ENCODE measurements at regions not wholly inside any gene's neighbourhood (a gene's known extent, or its start where the extent isn't known, plus 50 kb on each side); places are given as distances from the start of the nearest gene placed in this dataset.

DNA sequence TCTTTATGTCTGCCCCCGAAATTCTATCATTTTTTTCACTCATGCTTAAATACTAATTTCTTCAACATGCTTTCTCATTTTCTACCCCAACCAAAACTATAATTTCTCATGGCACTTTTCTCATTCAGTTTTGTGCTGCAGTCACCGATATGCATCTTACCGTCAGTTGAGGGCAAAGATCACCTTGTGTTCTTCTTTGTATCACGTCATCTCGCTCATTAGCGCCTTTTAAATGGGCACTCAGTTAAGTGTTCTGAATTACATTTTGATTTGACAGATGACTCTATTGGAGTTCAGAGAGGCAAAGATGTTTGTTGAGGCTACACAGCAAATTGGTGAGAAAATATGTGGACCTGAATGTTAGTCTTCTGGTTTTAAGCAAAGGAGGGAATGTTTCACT, 211.7 kb upstream of the GLRA1 start:
- TF ChIP-seq POLR2A (IDR thresholded peaks at IDR 0.05), result no peak
- TF ChIP-seq CTCF (IDR thresholded peaks at IDR 0.05), result no peak

Measured in testis (tissue), 2 donors.